ENCODE measurements at regions not wholly inside any gene's neighbourhood (a gene's known extent, or its start where the extent isn't known, plus 50 kb on each side); places are given as distances from the start of the nearest gene placed in this dataset.

GRCh38 chr1:57882934-57883641, 459.2 kb upstream of the DAB1 start:
- ChIA-PET POLR2A (no interaction called here), CTCF (no interaction called here)
- intact Hi-C loops (cut with micrococcal nuclease): no loop called here

More at GRCh38 chr1:57882934-57883641, 459.2 kb upstream of the DAB1 start:
- Histone ChIP-seq H3K27ac (ENCODE audit: low read depth, low read length) (no peak overlapping the region), H3K36me3 (ENCODE audit: control insufficient read depth in 1 of 2, insufficient read depth in 2 of 2, low read length in 2 of 2) (no peaks in the 10 kb centered on the region), H4K20me1 (ENCODE audit: insufficient read depth) (no peaks in the 10 kb centered on the region), H3K27me3 (ENCODE audit: insufficient read depth, low read length) (peaks cover 3% of the 10 kb centered on the region; the same call in 1 of the 2 replicates), H3K9me2 (ENCODE audit: insufficient read depth) (no peaks in the 10 kb centered on the region), H3K9me3 (ENCODE audit: control insufficient read depth in 1 of 2, insufficient read depth in 1 of 2, low read depth in 1 of 2, low read length in 2 of 2) (no peaks in the 10 kb centered on the region), H2AFZ (ENCODE audit: low read depth, low read length, poor library complexity, severe bottlenecking) (no peak overlapping the region), H3K79me2 (ENCODE audit: insufficient read depth, low read length) (no peaks in the 10 kb centered on the region), H3K9ac (ENCODE audit: low read length) (no peak overlapping the region), H3K4me3 (replicated peaks in 1 of 2; ENCODE audit: low read depth in 1 of 2, low read length in 2 of 2) (no peak overlapping the region), H3K4me2 (ENCODE audit: low read length) (no peak overlapping the region), H3K4me1 (ENCODE audit: control insufficient read depth in 1 of 2, insufficient read depth in 2 of 2, low read length in 2 of 2) (no peaks in the 10 kb centered on the region)
- no TSS peak for BruUV-seq (replicated peaks)
- RAD21 ChIA-PET (ENCODE audit: low non-redundant PET in 1 of 2, low total read pairs in 2 of 2, uncharacterized antibody in 2 of 2, unreplicated experiment in 2 of 2): no interaction called here
- no peak for TF ChIP-seq POLR2AphosphoS5 (IDR thresholded peaks at IDR 0.05; ENCODE audit: low read depth, low read length)
- no peak for TF ChIP-seq ZFX (IDR thresholded peaks at IDR 0.05)
- TF ChIP-seq SRF (IDR thresholded peaks at IDR 0.05; ENCODE audit: low read depth): no peak
- TF ChIP-seq FOSL1 (IDR thresholded peaks at IDR 0.05; ENCODE audit: low read depth): no peak
- no peak for TF ChIP-seq EZH2phosphoT487 (IDR thresholded peaks at IDR 0.05; ENCODE audit: borderline replicate concordance)
- no peak for TF ChIP-seq YY1 (IDR thresholded peaks at IDR 0.05; ENCODE audit: extremely low read depth, insufficient replicate concordance, low read depth, low read length)
- TF ChIP-seq ZBTB33 (IDR thresholded peaks at IDR 0.05; ENCODE audit: extremely low read depth, insufficient replicate concordance, low read length): no peak
- no peak for TF ChIP-seq ATF3 (IDR thresholded peaks at IDR 0.05)
- TF ChIP-seq EZH2 (IDR thresholded peaks at IDR 0.05): no peak
- ATAC-seq: no peak
- DNase-seq (ENCODE audit: low read depth, low spot score): no peak
